Skeletal muscle tissue (tissue), 3 donors: ENCODE measurements at regions not wholly inside any gene's neighbourhood (a gene's known extent, or its start where the extent isn't known, plus 50 kb on each side); places are given as distances from the start of the nearest gene placed in this dataset.

Experiments used
- H3K27ac ChIP-seq: one replicate; pipeline ENCODE4 v1.7.0; 2013; ENCODE audit warnings: mild to moderate bottlenecking, low read depth, low read length, inconsistent platforms
- H3K27me3 ChIP-seq, 3 donors: one replicate each; pipeline ENCODE4 v1.7.0; 2013; ENCODE audit warnings: low read length in 3 of 3; ENCODE audit not compliant: control insufficient read depth in 3 of 3, insufficient read depth in 3 of 3
- H3K36me3 ChIP-seq, 3 donors: one replicate each; pipeline ENCODE4 v1.7.0; 2013; ENCODE audit warnings: low read length in 3 of 3; ENCODE audit not compliant: control insufficient read depth in 3 of 3, insufficient read depth in 3 of 3
- H3K4me1 ChIP-seq, 3 donors: one replicate each; pipeline ENCODE4 v1.7.0; 2013; ENCODE audit warnings: low read length in 3 of 3, mild to moderate bottlenecking in 3 of 3; ENCODE audit not compliant: control insufficient read depth in 3 of 3, insufficient read depth in 3 of 3
- H3K4me3 ChIP-seq, 3 donors: one replicate each; pipeline ENCODE4 v1.7.0; 2013; ENCODE audit warnings: low read length in 3 of 3
- H3K9ac ChIP-seq, 3 donors: one replicate each; pipeline ENCODE4 v1.7.0; 2013; ENCODE audit warnings: low read length in 3 of 3, mild to moderate bottlenecking in 3 of 3, moderate library complexity in 2 of 3, low read depth in 1 of 3
- H3K9me3 ChIP-seq, 3 donors: one replicate each; pipeline ENCODE4 v1.7.0; 2013; ENCODE audit warnings: low read length in 3 of 3; ENCODE audit not compliant: control insufficient read depth in 3 of 3
- donor health status: Osteomylitis.

DNA sequence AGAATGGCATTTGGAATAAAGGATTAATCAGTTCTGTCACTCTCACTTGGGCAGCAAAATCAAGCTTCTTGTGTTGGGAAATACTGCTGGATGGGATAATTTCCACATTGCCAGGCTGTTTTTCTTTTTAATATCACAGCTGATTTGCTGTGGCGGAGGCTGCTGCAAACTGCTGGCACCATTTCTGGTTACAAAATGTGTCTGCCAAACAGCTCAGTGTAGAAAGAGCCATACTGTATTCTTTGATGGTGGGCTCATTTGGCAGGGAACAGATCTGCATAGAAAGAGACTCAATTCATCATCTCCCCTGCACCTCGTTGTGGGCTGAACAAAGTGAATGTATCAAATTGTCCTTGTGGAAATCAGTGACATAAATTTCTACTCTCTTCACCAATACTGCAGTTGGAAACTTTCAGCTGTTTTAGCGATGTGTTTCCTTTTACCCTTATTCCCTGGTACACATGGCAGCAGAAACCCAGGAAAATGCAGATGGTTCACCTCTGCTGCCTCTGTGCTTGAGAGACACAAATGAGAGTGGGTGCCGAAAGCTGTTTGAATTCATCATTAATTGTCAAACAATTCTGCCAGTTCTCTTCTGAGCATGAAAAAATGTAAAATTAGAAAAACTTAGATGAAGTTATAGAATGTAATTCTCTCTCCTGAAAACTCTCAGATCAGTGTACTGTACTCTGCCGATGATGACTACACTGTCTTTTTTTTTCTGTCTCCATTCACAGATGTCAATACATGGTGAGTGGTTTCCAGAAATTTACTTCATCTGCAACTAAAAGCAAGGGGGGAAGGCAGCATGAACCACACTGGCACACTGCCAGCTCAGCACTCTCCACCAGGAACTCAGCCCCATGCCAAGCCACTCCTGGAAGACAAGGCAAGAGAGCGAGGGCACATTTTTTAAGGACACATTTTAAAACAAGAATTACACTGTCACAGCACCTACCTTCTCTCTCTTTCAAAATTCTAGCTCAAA, 75.0 kb downstream of the HMHB1 start:
- Histone ChIP-seq H3K9me3 (no peaks in the 10 kb centered on the region), H3K9ac (no peak overlapping the region), H3K4me1 (peaks cover 12 to 31% (median 15%) of the 10 kb centered on the region in 3 donors), H3K27me3 (no peaks in the 10 kb centered on the region), H3K27ac (no peak overlapping the region), H3K4me3 (no peak overlapping the region), H3K36me3 (no peaks in the 10 kb centered on the region)

DNA sequence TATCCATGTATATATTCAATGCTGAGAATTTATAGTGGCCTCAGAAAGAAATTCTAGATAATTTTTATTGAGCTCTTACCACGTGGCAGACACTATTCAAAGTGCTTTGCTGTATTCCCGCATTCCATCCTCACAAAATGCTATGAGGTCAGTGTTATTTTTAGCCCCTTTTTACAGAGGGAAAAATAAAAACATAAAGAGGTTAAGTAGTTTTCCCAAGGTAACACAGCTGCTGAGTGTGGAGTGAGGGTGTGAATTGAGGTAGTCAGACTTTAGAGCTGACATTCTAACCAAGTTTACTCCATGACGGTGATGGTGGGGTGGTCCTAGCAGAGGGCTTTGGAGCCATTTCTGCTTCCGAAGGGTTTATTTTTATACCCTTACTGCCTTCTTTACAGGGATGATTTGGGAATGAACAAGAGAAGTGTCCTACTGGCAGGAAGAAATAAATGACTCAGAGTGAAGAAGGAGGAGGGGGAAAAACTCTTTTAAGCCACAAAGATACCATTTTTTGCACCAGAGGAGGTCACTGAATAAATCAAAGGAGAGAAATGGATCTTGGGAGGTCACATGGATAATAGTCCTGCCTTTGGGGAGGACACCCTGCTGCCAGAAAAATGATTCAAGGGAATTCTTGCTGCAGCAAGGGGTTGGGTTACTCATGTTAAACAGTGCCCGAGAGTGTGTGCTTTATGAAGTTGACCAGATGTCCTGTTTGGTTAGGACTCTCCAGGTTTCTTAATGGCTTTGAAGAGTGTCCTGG, 76.1 kb downstream of the HMHB1 start:
- Histone ChIP-seq H3K9me3 (no peaks in the 10 kb centered on the region), H3K4me1 (peaks cover 12 to 31% (median 15%) of the 10 kb centered on the region in 3 donors), H3K27me3 (no peaks in the 10 kb centered on the region), H3K36me3 (no peaks in the 10 kb centered on the region), H3K27ac (peak overlapping the region; percentile 17), H3K4me3 (no peak overlapping the region), H3K9ac (no peak overlapping the region)

DNA sequence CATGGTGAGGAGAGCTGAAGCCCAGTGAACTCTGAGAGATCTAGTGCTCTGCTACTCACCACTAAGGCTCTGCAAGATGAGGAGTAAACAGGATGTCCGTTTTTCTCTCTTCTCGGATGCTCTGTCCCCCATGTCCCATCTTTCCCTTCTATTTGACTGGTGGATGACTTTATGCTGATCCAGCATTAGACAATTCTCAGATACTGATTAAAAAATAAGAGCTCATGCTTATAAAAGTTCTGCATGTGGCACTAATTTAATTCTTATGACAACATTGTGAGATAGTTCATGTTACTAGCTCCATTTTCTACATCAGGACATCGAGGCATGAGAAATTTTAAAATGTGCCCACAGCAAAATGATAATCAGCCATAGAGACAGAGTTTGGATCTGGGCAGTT, 77.0 kb downstream of the HMHB1 start:
- Histone ChIP-seq H3K4me1 (peaks cover 12 to 31% (median 15%) of the 10 kb centered on the region in 3 donors), H3K4me3 (no peak overlapping the region), H3K9ac (no peak overlapping the region), H3K36me3 (no peaks in the 10 kb centered on the region), H3K27ac (peak overlapping the region; percentile 17), H3K27me3 (no peaks in the 10 kb centered on the region), H3K9me3 (no peaks in the 10 kb centered on the region)

DNA sequence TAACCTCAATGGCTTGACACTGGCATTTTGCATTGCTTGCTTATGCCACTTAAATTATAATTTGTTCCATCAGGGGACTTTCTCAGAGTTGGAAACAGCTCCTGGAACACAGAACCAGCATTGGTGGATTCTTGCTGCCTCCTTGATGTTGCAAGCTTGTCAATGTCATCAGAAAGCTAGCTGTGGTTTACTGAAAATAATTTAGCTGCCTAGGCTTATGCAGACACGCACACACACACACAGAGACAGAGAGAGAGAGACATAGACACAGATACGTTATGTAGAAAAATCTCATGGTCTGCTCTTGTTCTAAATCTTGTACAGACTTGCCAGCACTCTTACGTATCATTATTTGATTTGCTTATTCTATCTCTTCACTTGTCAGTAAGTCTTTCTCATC, 78.0 kb downstream of the HMHB1 start:
- H3K4me1 ChIP-seq, result peaks cover 12 to 31% (median 15%) of the 10 kb centered on the region in 3 donors
- H3K9me3 ChIP-seq, result no peaks in the 10 kb centered on the region
- H3K4me3 ChIP-seq, result no peak overlapping the region
- no peak overlapping the region for H3K9ac ChIP-seq
- no peak overlapping the region for H3K27ac ChIP-seq
- no peaks in the 10 kb centered on the region for H3K36me3 ChIP-seq
- no peaks in the 10 kb centered on the region for H3K27me3 ChIP-seq

DNA sequence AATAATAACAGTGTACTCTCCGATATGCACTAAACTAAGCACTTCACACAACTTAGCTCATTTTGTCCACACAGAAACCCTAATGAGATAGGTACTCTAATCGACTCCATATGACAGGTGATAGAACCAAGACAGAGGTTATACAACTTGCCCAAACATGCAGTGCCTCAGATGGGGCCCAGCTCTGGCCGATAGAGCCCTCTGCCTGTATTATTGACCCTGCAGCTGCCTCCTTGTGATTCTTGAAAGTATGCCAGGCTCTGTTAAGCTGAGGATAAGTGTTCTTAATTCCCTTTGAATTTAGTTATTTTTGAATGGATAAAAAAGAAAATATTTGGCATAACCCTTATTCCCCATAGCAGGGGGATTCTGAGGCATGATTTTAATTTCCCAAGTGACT, 78.5 kb downstream of the HMHB1 start:
- Histone ChIP-seq H3K4me3 (no peak overlapping the region), H3K27ac (no peak overlapping the region), H3K36me3 (no peaks in the 10 kb centered on the region), H3K4me1 (peaks cover 12 to 31% (median 15%) of the 10 kb centered on the region in 3 donors), H3K9me3 (no peaks in the 10 kb centered on the region), H3K9ac (no peak overlapping the region), H3K27me3 (no peaks in the 10 kb centered on the region)

DNA sequence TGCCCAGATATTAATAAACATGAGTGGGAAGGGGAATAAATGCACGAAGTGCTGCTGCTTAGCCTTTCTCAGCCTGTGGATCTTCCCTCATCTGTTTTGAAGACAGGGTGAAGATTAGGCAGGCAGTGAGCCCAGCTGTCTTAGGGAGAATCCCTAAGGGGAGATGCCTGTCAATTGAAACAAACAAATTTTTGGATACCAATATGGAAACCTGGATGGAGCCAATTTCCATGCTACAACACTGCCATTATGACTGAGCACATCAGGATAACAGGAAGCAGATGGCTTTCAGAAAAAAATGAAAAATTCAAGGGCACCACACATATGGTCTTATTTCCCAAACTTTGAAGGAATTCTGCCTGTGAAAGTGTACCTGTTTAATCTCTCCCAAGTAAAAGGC, 80.3 kb downstream of the HMHB1 start:
- Histone ChIP-seq H3K27ac (no peak overlapping the region), H3K9me3 (no peaks in the 10 kb centered on the region), H3K9ac (no peak overlapping the region), H3K4me3 (no peak overlapping the region), H3K36me3 (no peaks in the 10 kb centered on the region), H3K27me3 (no peaks in the 10 kb centered on the region), H3K4me1 (peaks cover 9 to 21% (median 11%) of the 10 kb centered on the region in 3 donors)

DNA sequence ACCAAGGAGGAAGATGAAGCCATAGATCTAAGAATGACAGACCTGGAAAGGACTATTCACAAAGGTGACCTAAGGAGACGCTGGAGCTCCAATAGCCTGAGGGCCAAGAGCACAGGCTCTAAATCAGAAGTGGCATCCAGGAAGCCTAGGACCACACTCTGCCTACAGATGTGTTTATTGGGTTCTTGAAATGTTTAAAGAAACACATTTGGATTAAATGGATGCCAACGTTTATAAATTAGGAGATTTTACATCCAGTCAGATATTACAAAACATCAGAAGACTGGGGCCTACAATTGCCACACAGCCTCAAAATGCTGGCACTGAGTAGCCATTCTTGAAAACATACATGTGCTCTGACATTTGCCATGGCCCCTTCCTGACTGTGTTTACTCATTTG, 80.9 kb downstream of the HMHB1 start:
- no peak overlapping the region for H3K9ac ChIP-seq
- no peak overlapping the region for H3K4me3 ChIP-seq
- H3K4me1 ChIP-seq, result peaks cover 7 to 15% (median 7%) of the 10 kb centered on the region in 3 donors
- no peaks in the 10 kb centered on the region for H3K9me3 ChIP-seq
- H3K27me3 ChIP-seq, result no peaks in the 10 kb centered on the region
- H3K36me3 ChIP-seq, result no peaks in the 10 kb centered on the region
- no peak overlapping the region for H3K27ac ChIP-seq

DNA sequence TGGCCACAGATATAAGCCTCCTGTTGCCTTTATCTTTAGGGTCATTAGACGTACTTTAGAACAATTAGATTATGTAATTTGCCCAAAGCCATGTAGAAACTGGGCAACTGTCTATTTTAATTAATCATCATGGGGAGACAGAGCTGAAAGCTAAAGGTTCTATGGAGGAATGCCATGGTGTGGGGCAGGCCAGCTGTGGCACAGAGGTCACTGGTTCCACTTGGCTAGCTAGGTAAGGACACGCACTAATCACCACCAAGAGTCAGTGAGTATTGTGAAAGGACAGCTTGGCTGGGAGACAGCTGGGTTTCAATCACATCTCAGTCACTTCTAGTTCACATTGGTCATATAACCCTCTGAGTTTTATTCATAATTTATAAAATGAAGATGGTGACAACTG, 81.7 kb downstream of the HMHB1 start:
- Histone ChIP-seq H3K27me3 (no peaks in the 10 kb centered on the region), H3K36me3 (no peaks in the 10 kb centered on the region), H3K4me3 (no peak overlapping the region), H3K9me3 (no peaks in the 10 kb centered on the region), H3K27ac (no peak overlapping the region), H3K9ac (no peak overlapping the region), H3K4me1 (peaks cover 0 to 11% (median under 1%) of the 10 kb centered on the region in 3 donors)

DNA sequence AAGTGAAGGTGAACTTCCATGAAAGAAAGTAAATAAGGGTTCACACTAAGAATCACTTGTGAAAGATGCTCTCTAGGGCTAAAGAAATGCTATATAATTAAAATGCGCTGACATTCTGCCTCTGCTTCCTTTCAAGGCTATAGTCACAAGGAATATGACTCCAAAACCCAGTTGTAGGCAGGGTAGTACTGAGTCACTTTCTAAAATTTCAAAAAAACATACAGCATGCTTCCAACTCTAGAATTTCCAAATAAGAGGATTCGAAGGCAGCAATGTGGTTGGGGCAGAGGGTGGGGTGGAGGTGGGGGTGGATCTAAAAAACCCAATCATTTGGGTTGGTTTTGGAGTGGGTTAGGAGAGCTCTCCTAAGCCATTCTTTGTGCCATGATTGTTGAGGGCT, 84.6 kb downstream of the HMHB1 start:
- H3K36me3 ChIP-seq, result no peaks in the 10 kb centered on the region
- no peaks in the 10 kb centered on the region for H3K9me3 ChIP-seq
- no peak overlapping the region for H3K9ac ChIP-seq
- no peaks in the 10 kb centered on the region for H3K27me3 ChIP-seq
- no peak overlapping the region for H3K27ac ChIP-seq
- H3K4me3 ChIP-seq, result no peak overlapping the region
- H3K4me1 ChIP-seq, result no peaks in the 10 kb centered on the region

DNA sequence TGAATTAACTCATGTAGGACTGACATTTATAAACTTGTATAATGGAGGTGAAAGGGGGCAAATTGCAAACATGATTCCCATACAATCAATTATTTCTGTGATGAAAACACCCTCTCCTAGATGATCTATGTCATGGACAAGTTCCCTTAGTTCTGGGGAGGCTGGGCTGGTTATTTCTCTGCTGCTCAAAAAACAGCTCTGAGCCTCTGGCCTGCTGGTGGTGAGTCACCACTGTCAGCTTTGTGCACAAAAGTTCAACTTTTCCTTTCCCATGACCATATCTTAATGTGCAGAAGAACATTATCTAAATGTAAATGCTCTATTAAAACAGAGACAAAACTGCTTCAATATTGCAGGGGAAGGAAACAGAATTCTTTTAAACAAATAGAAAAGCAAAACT, 85.0 kb downstream of the HMHB1 start:
- no peaks in the 10 kb centered on the region for H3K9me3 ChIP-seq
- no peaks in the 10 kb centered on the region for H3K27me3 ChIP-seq
- no peak overlapping the region for H3K4me3 ChIP-seq
- no peaks in the 10 kb centered on the region for H3K36me3 ChIP-seq
- H3K4me1 ChIP-seq, result no peaks in the 10 kb centered on the region
- H3K9ac ChIP-seq, result no peak overlapping the region
- no peak overlapping the region for H3K27ac ChIP-seq
